Parathyroid adenoma (tissue), 2 donors: ENCODE measurements at regions not wholly inside any gene's neighbourhood (a gene's known extent, or its start where the extent isn't known, plus 50 kb on each side); places are given as distances from the start of the nearest gene placed in this dataset.

Experiments
- H2AFZ ChIP-seq: fragments of 300-600 bp; sonication (generic); one replicate; pipeline ENCODE4 v1.7.0; 2017; ENCODE audit warnings: antibody characterized with exemption, mild to moderate bottlenecking
- H3K27ac ChIP-seq: fragments of 300-600 bp; sonication (generic); one replicate; pipeline ENCODE4 v1.7.0; 2017
- H3K27me3 ChIP-seq: fragments of 300-600 bp; sonication (generic); one replicate; pipeline ENCODE4 v1.7.0; 2017; ENCODE audit warnings: low read length; ENCODE audit not compliant: control insufficient read depth, insufficient read depth
- H3K36me3 ChIP-seq: fragments of 300-600 bp; sonication (generic); one replicate; pipeline ENCODE4 v1.7.0; 2017; ENCODE audit warnings: low read length; ENCODE audit not compliant: control insufficient read depth, insufficient read depth
- H3K4me1 ChIP-seq: fragments of 300-600 bp; sonication (generic); one replicate; pipeline ENCODE4 v1.7.0; 2017; ENCODE audit warnings: control low read depth
- H3K4me2 ChIP-seq: fragments of 300-600 bp; sonication (generic); one replicate; pipeline ENCODE4 v1.7.0; 2017; ENCODE audit warnings: low read length
- H3K4me3 ChIP-seq: fragments of 300-600 bp; sonication (generic); one replicate; pipeline ENCODE4 v1.7.0; 2017; ENCODE audit warnings: low read depth, low read length
- H3K79me2 ChIP-seq: fragments of 300-600 bp; sonication (generic); one replicate; pipeline ENCODE4 v1.7.0; 2017; ENCODE audit warnings: control low read depth
- H3K9ac ChIP-seq: fragments of 300-600 bp; sonication (generic); one replicate; pipeline ENCODE4 v1.7.0; 2017; ENCODE audit warnings: mild to moderate bottlenecking
- H3K9me3 ChIP-seq: fragments of 300-600 bp; sonication (generic); one replicate; pipeline ENCODE4 v1.7.0; 2017; ENCODE audit warnings: low read length; ENCODE audit not compliant: control insufficient read depth
- CTCF ChIP-seq: fragments of 300-600 bp; sonication (generic); IDR thresholded peaks from one replicate; pipeline ENCODE4 v1.7.0; 2017; ENCODE audit warnings: antibody characterized with exemption, mild to moderate bottlenecking
- donor health status: primary hyperparathyroidism.

GRCh38 chr3:43958005-43958770, 267.4 kb downstream of the ABHD5 start:
- Histone ChIP-seq H3K9me3 (no peaks in the 10 kb centered on the region), H3K4me1 (no peaks in the 10 kb centered on the region), H3K79me2 (no peaks in the 10 kb centered on the region), H3K36me3 (no peaks in the 10 kb centered on the region), H3K4me3 (no peak overlapping the region), H2AFZ (no peak overlapping the region), H3K27ac (no peak overlapping the region), H3K9ac (no peak overlapping the region), H3K4me2 (no peak overlapping the region), H3K27me3 (peaks cover 4% of the 10 kb centered on the region)
- TF ChIP-seq CTCF = no peak

GRCh38 chr3:43958973-43959372, 268.2 kb downstream of the ABHD5 start:
- Histone ChIP-seq H3K4me1 (no peaks in the 10 kb centered on the region), H3K36me3 (no peaks in the 10 kb centered on the region), H3K27ac (no peak overlapping the region), H3K4me3 (no peak overlapping the region), H2AFZ (no peak overlapping the region), H3K9me3 (no peaks in the 10 kb centered on the region), H3K4me2 (no peak overlapping the region), H3K9ac (no peak overlapping the region), H3K27me3 (peaks cover 4% of the 10 kb centered on the region), H3K79me2 (no peaks in the 10 kb centered on the region)
- no peak for TF ChIP-seq CTCF

GRCh38 chr3:43959498-43960447, 269.0 kb downstream of the ABHD5 start:
- Histone ChIP-seq H3K27ac (no peak overlapping the region), H3K79me2 (no peaks in the 10 kb centered on the region), H3K4me1 (no peaks in the 10 kb centered on the region), H3K4me2 (no peak overlapping the region), H3K27me3 (peaks cover 4% of the 10 kb centered on the region), H3K9me3 (no peaks in the 10 kb centered on the region), H2AFZ (no peak overlapping the region), H3K4me3 (no peak overlapping the region), H3K36me3 (no peaks in the 10 kb centered on the region), H3K9ac (no peak overlapping the region)
- TF ChIP-seq CTCF = no peak

- Histone ChIP-seq H3K36me3 (no peaks in the 10 kb centered on the region), H3K27ac (no peak overlapping the region), H3K27me3 (peaks cover 4% of the 10 kb centered on the region), H3K9me3 (no peaks in the 10 kb centered on the region), H3K79me2 (no peaks in the 10 kb centered on the region), H3K4me2 (no peak overlapping the region), H2AFZ (no peak overlapping the region), H3K4me3 (no peak overlapping the region), H3K9ac (no peak overlapping the region), H3K4me1 (no peaks in the 10 kb centered on the region)
- TF ChIP-seq CTCF = no peak
These were observed 269.7 kb downstream of the ABHD5 start for GRCh38 chr3:43960448-43960840.
